Colon (tissue), 2 donors: ENCODE measurements at regions not wholly inside any gene's neighbourhood (a gene's known extent, or its start where the extent isn't known, plus 50 kb on each side); places are given as distances from the start of the nearest gene placed in this dataset.
"Not testable (repeated sequence)": the region's sequence is repeated elsewhere in the genome, so short reads cannot be mapped to it uniquely, and the experiment has no call there.

Source experiments
- FAIRE-seq: peaks from 2 replicates; lab custom pipeline; 2012; peaks lifted over from hg19 to GRCh38; lab: Jason Lieb, UNC
- donor health status: control.
- donor health status: control.

DNA sequence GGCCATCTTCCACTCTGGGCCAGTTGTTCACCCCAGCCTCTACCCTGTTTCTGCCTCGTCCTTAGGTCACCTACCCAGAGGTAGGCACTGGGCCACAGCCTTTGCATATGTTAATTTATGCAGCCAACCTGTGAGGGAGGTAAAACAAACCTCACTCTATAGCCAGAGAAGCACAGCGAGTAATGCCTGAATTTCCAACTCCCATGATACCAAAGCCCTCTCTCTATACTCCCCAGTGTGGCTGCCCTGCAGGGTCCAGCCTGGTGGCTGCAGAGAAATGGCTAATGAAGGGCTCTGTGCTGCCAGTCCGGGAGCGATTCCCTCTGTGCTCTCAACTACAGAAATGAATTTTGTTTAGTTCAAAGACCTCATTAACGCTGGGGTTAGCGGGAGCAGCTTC, 397.0 kb upstream of the CCL2 start:
- no peak for FAIRE-seq

DNA sequence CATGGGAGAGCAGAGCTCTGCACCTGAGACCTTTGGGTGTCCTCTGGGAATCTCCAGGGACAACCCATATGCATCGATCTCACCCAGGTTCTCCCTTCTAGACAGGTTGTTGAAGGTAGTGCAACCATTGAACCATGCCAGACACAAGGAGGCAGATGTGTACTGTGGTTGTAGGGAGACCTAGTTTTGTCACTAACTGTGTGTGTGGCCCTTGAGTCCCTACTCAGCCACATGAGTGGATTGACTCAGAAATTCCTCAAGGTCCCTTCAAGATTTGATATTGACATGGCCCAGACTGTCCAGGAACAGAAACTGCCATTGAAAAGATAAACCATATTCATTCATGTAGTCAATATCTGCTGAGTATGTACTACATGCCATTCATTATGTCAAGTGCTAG, 396.4 kb upstream of the CCL2 start:
- FAIRE-seq = no peak

DNA sequence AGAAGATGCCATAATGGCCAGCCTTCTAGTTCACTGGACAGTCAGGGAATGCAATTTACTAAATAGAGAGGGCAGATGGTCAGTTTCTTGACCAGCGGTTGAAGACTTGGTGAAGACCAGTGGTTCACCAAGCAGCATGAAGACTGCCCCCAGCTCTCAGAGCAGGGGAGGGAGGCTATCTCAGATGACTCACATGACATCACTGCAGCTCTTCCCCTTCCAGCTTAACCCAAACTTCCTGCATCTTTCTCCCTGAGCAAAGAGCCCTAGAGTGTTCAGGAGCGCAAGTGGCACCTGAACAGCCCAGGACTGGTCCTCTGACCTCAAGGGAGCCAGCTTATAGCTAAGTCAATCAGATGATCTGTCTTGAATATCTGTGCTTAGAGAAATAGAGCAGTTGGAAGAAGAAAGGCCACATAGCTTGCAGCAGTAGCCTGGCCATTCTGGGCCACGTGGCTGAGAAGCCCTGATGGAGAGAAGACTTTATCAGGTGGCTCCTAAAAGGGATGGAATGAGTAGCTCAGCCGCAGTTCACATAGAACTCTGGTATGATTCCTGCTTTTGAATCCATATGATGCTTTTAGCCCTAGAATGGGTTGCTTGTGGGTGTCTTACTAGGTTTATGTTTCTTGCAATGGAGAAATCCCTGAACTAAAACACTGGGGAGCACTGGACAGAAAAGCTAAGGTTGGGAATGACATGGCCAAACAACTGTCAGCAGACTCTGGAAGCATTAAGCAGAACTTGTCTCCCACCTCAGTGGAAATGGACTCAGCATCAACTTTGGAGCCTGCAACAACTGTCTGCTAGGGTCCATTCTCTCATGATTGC, 392.1 kb upstream of the CCL2 start:
- FAIRE-seq = no peak

DNA sequence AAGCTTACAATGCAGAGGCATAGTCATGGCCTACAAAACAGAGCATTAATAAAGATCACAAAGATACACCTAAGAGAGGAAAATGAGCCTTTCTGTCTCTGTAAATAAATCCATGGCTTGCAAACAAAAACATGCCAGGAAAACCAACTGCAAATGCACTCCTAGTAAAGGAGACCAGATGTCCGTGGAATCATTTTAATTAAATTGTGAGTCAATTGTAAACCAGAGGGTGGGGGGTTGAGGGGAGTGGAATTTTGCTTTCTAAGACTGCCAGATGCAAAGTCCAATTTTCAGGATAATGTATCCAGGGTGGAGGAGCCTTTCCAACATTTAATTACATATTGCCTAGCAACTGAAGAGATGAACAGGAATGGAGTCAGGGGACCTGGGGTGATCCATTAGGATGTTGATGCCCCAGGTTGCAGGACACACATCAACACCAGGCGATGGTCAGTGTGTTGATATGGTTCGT, 390.3 kb upstream of the CCL2 start:
- no peak for FAIRE-seq

DNA sequence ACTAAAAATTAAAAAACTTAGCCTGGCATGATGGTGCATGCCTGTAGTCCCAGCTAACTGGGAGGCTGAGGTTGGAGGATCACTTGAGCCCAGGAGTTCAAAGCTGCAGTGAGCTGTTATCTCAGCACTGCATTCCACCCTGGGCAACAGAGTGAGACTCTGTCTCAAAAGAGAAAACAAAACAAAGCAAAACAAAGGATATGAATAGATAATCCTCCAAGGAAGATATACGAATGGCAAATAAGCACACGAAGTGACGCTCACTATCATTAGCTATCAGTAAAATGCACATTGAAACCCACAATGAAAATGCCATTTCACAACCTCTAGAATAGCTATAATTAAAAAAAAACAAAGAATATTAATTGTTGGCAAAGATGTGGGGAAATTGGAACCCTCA, 386.2 kb upstream of the CCL2 start:
- no peak for FAIRE-seq

DNA sequence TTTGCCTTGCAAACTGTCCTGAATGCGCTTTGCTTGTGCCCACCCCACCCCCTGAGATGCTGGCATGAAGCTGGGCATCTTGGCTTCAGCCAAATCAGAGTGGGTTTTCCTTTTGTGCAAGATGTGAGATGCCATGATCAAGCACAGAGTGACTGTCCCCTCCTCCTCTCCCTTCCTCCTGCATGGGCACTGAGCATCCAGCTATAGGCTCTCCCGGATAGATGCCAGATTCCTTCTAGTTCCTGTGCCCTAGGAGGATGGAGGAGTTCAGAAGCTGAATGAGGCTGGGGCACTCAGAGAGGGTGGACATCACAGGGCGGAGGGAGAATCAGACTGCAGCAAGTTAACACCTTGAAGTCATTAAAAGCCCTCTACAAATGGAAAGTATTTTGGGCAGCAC, 384.1 kb upstream of the CCL2 start:
- FAIRE-seq = no peak

DNA sequence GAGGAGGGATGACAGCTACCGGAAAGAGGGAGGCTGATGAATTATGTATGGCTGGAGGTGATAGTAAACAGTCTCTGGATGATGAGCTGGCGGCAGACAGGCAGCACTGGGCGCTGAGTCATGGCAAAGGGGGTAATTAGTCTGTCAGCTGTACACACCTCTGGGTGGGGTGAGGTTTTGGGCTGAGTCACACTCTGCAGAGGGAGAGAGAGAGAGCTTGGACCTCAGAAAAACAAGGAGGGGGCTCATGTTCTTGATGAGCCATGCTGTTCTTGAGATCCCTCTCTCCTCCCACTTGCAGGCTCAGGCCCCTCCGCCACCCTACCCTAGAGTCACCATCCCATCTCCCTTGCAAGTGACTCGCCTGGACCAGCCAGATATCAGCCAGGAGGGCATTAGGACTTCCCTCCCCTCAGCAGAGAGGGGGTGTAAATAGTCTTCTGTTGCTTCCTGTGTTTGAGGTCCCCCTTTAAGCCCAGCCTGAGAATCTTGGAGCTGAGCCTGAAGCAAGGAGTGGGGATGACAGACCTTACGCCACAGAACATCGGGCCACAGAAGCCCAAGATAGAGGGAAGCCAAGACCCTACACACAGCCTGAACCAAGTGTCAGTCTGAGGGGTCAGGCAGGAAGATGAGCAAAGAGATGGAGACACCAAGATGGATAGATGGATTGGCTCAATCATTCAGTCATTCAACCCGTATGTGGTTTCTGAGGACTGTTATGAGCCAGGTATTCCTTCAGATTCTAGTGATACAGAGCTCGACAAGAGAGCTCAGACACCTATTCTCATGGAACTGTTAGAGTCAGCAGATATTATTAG, 383.2 kb upstream of the CCL2 start:
- FAIRE-seq = no peak

DNA sequence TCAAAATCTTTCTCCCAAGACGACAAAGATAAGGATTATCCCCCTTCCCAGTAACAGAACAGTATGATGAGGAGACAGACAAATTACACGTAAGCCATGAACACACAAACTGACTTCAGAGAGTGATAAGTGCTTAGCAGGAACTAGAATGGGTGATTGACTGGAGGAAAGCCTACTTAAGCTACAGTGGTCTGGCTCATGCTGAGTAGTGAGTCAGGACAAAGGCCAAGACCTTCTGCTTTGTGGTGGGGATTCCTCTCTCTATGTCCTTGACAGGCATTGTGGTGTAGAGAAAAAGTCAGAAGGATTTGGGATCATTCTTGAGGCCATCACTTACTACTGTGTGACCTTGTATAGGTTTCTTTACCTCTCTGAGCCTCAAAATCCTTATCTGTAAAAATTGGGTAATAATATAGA, 381.9 kb upstream of the CCL2 start:
- FAIRE-seq = no peak

DNA sequence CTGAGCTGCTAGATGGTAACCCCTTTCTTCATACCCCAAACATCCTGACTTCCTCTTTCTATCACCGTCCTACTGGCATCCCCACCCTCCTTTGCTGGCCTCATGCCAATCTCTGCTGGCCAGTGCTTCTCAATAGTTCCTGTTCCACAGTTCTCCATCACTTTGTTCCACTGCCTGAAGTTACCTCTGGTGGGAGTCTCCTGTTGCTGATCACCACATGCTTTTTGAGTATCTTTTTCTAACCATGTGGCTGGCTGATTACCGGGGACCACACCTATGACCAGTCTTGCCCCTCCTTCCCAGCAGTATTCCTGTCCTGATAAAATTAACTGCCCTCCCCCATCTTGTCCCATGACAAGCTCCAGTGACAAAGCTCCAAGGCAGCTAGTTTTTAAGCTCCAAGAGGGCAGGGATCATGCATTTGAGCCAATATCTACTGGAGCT, 380.4 kb upstream of the CCL2 start:
- FAIRE-seq = no peak

DNA sequence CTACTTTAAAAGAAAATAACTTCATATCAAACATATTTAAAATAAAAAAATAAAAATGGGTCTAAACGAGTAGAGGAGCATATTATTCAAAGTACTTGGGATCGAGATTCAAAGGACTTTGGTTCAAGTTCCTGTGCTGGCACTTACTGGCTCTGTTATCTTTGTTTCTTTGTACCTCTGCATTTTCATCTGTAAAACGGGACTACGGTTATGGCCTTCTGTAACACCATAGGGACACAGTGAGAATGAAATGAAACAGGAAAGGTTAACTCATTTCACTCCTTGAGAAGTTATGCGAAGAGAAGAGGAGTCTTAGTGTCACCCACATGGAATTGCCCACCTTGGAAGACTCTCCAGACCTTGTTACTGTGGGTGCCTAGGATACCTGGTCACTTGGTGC, 379.1 kb upstream of the CCL2 start:
- no peak for FAIRE-seq

DNA sequence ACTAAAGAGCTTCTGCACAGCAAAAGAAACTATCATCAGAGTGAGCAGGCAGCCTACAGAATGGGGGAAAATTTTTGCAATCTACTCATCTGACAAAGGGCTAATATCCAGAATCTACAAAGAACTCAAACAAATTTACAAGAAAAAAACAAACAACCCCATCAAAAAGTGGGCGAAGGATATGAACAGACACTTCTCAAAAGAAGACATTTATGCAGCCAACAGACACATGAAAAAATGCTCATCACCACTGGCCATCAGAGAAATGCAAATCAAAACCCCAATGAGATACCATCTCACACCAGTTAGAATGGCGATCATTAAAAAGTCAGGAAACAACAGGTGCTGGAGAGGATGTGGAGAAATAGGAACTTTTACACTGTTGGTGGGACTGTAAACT, 372.8 kb upstream of the CCL2 start:
- FAIRE-seq = not testable (repeated sequence)

DNA sequence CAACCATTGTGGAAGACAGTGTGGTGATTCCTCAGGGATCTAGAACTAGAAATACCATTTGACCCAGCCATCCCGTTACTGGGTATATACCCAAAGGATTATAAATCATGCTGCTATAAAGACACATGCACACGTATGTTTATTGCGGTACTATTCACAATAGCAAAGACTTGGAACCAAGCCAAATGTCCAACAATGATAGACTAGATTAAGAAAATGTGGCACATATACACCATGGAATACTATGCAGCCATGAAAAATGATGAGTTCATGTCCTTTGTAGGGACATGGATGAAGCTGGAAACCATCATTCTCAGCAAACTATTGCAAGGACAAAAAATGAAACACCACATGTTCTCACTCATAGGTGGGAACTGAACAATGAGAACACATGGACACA, 372.4 kb upstream of the CCL2 start:
- FAIRE-seq = not testable (repeated sequence)

DNA sequence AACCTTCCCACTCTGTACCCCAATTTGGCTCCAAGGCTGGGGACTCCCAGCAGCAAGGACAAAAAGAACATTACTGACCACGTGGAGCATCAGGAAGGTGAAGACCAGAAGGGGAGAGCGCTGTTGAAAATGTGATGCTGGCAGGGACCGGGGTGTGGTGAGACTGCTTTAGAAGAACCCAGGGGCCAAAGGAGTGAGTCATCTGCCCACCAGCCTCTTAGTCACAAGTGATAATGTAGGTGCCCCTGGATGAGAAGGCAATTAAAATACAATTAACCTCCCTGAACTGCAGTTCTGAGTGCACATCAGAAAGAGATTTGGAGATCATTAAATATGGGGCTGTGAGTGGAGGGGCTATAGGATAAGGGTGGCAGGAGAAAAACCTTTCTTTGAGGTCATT, 366.6 kb upstream of the CCL2 start:
- no peak for FAIRE-seq

DNA sequence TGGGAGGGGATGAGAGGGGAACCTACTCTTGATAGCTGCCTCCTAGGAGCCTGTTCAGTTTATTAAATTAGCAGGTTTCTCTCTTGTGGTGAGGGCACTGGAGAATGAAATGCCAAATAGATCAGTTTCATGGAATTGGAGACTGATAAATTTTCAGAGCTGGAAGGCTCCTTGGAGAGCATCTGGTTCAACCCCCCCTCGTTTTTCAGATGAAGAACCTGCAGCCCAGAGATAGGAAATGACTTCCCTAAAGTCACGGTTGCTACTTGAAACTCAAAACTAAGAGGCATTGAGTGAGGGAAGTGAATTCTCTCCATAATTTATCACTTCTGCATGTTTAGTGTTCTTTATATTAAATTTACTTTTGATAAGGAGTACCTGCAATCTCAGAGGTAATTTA, 366.0 kb upstream of the CCL2 start:
- FAIRE-seq = no peak

DNA sequence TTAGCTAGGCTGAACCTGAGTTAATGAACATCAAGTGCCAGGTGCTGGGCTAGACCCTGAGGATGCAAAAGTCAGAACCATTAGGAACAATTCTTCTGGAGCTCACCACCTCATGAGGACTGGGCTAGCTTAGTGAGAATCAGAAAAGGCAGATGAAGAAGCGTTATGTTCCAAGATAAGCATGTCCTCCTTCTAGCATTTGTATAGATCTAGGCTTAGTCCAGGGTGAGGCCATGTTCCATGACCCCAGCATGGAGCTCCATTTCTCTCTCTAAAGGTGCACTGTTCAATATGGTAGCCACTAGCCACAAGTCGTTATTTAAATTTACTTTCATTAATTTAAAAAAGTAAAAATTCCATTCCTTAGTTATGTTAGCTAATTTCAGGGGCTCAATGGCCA, 365.3 kb upstream of the CCL2 start:
- FAIRE-seq = no peak

DNA sequence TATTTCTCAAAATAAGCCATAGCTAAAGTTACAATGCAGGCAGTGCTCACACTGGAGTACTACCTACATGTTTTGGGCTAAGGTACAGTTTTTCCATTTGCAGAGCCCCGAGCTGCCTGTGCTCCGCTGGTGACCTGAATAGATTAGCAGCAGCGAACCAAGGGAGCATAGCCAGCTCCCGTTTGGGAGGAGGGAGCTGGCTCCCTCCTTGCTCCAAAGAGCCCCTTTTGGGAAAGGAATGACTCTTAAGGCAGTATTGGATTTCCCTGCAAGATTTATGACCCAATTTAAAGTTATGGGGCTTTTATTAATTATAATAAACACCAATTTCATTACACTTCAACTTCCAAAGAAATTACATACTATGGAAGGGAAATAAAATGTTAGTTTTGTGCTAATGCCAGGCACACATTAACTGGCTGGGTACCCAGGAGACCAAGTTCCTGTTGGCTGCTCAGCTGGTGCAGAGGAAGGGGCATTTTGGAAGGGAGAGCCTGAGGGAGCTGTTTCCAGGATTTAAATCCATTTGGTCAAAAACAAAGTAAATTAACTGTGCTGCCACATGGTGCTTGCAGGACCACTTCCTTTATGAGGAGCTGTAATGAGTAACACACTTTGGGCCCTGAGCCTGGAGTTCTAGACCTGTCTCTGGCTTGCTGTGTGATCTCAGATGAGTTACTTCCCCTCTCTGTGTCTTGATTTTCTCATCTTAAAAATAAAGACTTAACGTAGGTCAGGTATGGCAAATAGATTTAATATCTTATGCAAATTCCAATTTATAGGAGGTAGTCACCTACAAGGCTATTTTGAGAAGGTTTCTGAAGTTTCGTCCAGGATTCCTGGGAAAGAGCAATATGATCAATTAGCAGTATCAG, 362.1 kb upstream of the CCL2 start:
- FAIRE-seq = no peak

DNA sequence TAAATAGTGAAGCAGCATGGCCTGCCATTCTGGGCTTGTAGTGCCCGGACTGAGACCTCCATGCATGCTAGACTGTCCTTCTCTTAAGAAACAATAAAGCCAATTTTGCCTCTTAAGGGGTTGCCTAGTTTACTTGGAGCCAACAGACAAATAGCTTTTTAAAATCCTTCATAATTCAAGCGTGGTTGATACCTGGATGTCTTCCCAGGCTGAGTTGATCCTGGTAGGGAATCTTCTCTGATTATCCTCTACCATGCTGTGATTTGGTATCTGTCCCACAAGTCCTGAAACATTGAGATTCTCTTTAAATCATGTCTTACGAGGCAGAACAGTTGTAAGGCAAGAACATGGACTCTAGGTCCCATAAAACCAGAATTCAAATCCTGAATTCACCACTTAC, 359.6 kb upstream of the CCL2 start:
- no peak for FAIRE-seq

DNA sequence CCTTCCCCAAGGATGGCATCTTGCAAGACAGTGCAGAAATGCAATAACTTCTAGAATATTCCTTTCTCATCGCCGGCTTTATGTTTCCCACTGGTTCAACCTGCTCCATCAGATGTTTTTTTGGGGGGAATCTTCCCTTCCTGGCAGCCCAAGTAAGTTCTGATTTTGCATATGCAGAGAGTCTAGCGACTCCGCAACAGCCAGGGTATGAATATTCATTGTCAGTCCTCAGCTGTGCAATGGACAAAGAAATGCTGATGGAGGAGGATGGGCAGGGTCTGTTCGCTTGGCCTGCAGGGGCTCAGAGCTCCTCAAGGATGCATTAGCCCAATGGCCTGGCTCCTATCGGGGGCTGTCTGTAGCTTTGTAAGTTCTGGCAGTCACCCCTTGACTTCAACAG, 358.8 kb upstream of the CCL2 start:
- no peak for FAIRE-seq

DNA sequence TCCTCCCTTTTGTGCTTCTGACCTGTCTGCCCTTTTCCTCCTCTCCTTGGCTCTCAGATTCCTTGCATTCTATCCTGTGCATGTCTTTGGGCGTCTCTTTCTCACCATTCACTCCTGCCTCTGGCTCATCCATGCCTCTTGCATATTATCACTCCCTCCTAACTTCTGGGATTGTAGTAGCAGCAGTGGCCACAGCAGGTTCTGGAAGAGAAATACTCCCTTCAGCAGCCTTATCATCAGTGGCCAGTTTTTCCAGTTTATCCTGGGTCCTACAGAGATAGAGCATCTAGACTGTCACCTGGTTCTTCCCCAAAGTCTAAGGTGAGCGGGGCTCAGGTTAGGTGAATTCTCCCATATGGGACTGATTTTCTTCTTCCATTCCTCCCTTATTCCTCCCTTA, 354.0 kb upstream of the CCL2 start:
- no peak for FAIRE-seq

DNA sequence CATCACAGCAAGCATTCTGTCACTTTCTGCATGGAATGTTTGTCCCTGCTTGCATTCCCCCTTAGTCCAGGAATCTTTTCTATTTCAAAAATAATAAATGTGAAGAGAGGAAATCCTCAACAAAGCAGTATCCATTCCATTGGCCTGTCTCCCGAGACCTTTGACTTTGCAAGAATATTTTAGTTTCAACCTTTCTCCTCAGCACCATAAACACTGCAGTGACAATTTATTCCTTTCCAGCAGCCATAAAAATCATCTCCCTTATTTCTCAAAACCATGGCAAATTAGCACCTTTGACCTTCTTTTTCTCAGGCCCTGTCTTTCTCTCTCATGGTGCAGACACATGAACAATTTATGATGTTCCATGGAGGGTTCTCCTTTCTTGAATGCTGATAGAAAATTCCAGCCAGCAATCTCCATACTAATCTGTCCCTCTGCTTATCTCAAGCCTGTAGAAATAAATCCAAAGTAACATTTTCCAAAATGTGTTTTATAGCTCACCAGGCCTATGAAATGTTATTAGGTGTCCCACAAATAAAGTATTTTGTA, 352.1 kb upstream of the CCL2 start:
- FAIRE-seq = no peak

DNA sequence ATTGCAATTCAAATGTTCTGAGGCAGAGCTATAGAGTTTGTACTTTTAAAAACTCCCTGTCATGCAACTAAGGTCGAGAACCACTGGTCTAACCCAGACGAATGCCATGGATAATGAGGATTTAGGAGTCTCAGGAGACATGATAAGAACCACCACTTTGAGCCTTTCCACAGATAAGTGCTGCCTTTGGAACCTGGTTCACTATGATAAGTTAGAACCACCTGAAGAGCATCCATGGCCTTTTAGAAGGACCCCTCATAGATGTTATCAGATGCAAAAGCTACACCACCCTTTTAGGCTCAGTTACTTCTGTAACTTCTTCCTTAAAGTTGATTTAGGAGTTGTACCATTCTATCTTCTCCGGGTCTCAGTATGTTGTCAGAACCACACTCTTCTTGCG, 350.6 kb upstream of the CCL2 start:
- no peak for FAIRE-seq

DNA sequence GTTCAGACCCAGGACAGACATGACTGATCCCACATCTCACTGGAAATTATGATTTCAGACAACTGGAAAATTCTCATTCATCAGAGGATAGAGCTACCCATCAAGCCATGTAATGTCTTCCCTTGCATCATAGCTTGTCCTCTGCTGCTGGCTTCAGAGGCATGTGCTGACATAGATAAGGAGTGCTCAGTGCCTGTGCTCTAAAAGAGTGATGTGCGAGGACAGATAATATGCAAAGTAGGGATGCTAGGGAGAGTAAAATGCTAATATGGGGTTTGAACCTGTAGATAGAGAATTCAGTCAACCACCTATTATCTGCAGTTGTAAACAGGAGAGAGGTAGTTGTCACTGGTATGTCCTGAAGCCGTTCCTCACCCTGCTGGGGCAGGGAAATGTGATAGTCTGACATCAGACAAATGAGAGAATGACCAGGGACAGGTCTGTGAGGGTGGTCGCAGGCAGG, 349.7 kb upstream of the CCL2 start:
- no peak for FAIRE-seq
